K562 (cell line): ENCODE measurements at regions not wholly inside any gene's neighbourhood (a gene's known extent, or its start where the extent isn't known, plus 50 kb on each side); places are given as distances from the start of the nearest gene placed in this dataset.

Source experiments
- CCNT2 ChIP-seq: IDR thresholded peaks from 2 replicates; pipeline ENCODE4 v1.6.1; 2011; ENCODE audit warnings: borderline replicate concordance, low read depth, mild to moderate bottlenecking, moderate library complexity, mixed read lengths, low read length; ENCODE audit not compliant: insufficient read length; ENCODE audit errors: extremely low read depth
- CTCF ChIP-seq, 3 experiments: IDR thresholded peaks in 2 of 3; conservative IDR thresholded peaks in 1 of 3; 2 replicates each; pipeline ENCODE4 v1.5.1; 2011 to 2012; ENCODE audit warnings: low read length in 3 of 3, mild to moderate bottlenecking in 3 of 3, control low read depth in 2 of 3, improper control_type of control experiment in 1 of 3, inconsistent platforms in 1 of 3, low read depth in 1 of 3, mixed read lengths in 1 of 3, moderate library complexity in 1 of 3; ENCODE audit not compliant: insufficient read depth in 2 of 3
- FOXA1 ChIP-seq: fragments of 450-650 bp; IDR thresholded peaks from 2 replicates; pipeline ENCODE4 v1.6.1; 2016; ENCODE audit warnings: mild to moderate bottlenecking, borderline replicate concordance
- HDAC6 ChIP-seq: IDR thresholded peaks from 2 replicates; pipeline ENCODE4 v1.6.1; 2012; ENCODE audit warnings: low read depth, mild to moderate bottlenecking, control low read depth, inconsistent platforms, low read length, moderate library complexity
- MAFK ChIP-seq: IDR thresholded peaks from 2 replicates; pipeline ENCODE4 v1.6.1; 2011; ENCODE audit warnings: low read length, improper control_type of control experiment
- MEF2A ChIP-seq: IDR thresholded peaks from 2 replicates; pipeline ENCODE4 v1.6.1; 2011; ENCODE audit warnings: low read depth, mild to moderate bottlenecking, low read length, moderate library complexity; ENCODE audit not compliant: control insufficient read depth
- PHTF2 ChIP-seq: fragments of 250-450 bp; sonication (Bioruptor Pico); IDR thresholded peaks from 2 replicates; pipeline ENCODE4 v1.5.0; 2021; ENCODE audit warnings: mild to moderate bottlenecking
- PRPF4 ChIP-seq: fragments of 200-400 bp; formaldehyde crosslinking; IDR thresholded peaks from one replicate; pipeline ENCODE4 v1.6.1; 2017; ENCODE audit warnings: low read length, low read depth, mild to moderate bottlenecking; ENCODE audit not compliant: insufficient read depth, poor library complexity, severe bottlenecking
- TCF7 ChIP-seq: sonication (generic); IDR thresholded peaks from 2 replicates; pipeline ENCODE4 v1.6.1; 2016; ENCODE audit warnings: antibody characterized with exemption, borderline replicate concordance
- ZFP91 ChIP-seq: sonication (generic); formaldehyde crosslinking; IDR thresholded peaks from 2 replicates; pipeline ENCODE4 v1.8.0; 2022; ENCODE audit warnings: mild to moderate bottlenecking, missing genetic modification reagents
- ZNF274 ChIP-seq: IDR thresholded peaks from 2 replicates; pipeline ENCODE4 v1.6.1; 2011; ENCODE audit warnings: low read depth, mild to moderate bottlenecking, low read length, moderate library complexity, borderline replicate concordance
- TF ChIP-seq, protein P1 (sequence below): sonication (generic); formaldehyde crosslinking; IDR thresholded peaks from 2 replicates; pipeline ENCODE4 v1.8.0; 2022; ENCODE audit warnings: mild to moderate bottlenecking, missing genetic modification reagents
- TF ChIP-seq, protein P2 (sequence below): sonication (generic); formaldehyde crosslinking; IDR thresholded peaks from 2 replicates; pipeline ENCODE4 v1.9.0; 2022; ENCODE audit warnings: mild to moderate bottlenecking, missing genetic modification reagents

GRCh38 chr5:105680858-105681475 is 1989.8 kb downstream of the EFNA5 start:
- TF ChIP-seq TCF7 (no peak), CTCF (IDR thresholded peaks at IDR 0.05 in 2 of 3, conservative IDR thresholded peaks at IDR 0.05 in 1 of 3; ENCODE audit: insufficient read depth in 2 of 3, low read depth in 1 of 3, low read length in 3 of 3) (no peak), PRPF4 (no peak), ZNF274 (no peak), MEF2A (no peak), CCNT2 (no peak), FOXA1 (no peak), ZFP91 (CRISPR knock-in tag) (no peak), PHTF2 (CRISPR knock-in tag) (no peak), HDAC6 (no peak), MAFK (no peak)
- TF ChIP-seq, protein P1, sequence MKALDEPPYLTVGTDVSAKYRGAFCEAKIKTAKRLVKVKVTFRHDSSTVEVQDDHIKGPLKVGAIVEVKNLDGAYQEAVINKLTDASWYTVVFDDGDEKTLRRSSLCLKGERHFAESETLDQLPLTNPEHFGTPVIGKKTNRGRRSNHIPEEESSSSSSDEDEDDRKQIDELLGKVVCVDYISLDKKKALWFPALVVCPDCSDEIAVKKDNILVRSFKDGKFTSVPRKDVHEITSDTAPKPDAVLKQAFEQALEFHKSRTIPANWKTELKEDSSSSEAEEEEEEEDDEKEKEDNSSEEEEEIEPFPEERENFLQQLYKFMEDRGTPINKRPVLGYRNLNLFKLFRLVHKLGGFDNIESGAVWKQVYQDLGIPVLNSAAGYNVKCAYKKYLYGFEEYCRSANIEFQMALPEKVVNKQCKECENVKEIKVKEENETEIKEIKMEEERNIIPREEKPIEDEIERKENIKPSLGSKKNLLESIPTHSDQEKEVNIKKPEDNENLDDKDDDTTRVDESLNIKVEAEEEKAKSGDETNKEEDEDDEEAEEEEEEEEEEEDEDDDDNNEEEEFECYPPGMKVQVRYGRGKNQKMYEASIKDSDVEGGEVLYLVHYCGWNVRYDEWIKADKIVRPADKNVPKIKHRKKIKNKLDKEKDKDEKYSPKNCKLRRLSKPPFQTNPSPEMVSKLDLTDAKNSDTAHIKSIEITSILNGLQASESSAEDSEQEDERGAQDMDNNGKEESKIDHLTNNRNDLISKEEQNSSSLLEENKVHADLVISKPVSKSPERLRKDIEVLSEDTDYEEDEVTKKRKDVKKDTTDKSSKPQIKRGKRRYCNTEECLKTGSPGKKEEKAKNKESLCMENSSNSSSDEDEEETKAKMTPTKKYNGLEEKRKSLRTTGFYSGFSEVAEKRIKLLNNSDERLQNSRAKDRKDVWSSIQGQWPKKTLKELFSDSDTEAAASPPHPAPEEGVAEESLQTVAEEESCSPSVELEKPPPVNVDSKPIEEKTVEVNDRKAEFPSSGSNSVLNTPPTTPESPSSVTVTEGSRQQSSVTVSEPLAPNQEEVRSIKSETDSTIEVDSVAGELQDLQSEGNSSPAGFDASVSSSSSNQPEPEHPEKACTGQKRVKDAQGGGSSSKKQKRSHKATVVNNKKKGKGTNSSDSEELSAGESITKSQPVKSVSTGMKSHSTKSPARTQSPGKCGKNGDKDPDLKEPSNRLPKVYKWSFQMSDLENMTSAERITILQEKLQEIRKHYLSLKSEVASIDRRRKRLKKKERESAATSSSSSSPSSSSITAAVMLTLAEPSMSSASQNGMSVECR (CRISPR knock-in tag) = no peak
- TF ChIP-seq, protein P2, sequence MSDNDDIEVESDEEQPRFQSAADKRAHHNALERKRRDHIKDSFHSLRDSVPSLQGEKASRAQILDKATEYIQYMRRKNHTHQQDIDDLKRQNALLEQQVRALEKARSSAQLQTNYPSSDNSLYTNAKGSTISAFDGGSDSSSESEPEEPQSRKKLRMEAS (CRISPR knock-in tag) = no peak
